NCI-H226 (cell line): ENCODE measurements at regions not wholly inside any gene's neighbourhood (a gene's known extent, or its start where the extent isn't known, plus 50 kb on each side); places are given as distances from the start of the nearest gene placed in this dataset.

ENCODE experiments used
- DNase-seq: peaks from one replicate; pipeline ENCODE4 v3.0.0-alpha.2; 2015

- no peak for DNase-seq
These were observed 2247.0 kb downstream of the NCAM2 start for GRCh38 chr21:23245255-23245654.

- no peak for DNase-seq
These were observed 2225.7 kb downstream of the NCAM2 start for GRCh38 chr21:23223882-23224281.

- peak; percentile 55 for DNase-seq
These were observed 2220.5 kb downstream of the NCAM2 start for GRCh38 chr21:23218667-23219066.

GRCh38 chr21:23217597-23217996 lies 2219.4 kb downstream of the NCAM2 start:
- DNase-seq, result no peak

- peak; percentile 6 for DNase-seq
These were observed 2217.1 kb downstream of the NCAM2 start for GRCh38 chr21:23215261-23215660.
